IMR-90 (cell line): ENCODE measurements at regions not wholly inside any gene's neighbourhood (a gene's known extent, or its start where the extent isn't known, plus 50 kb on each side); places are given as distances from the start of the nearest gene placed in this dataset.
A peak's percentile ranks its signal among the peaks of the same experiment; 100 is the strongest.

Experiments used
- ATAC-seq: fragments of 200-7000 bp; cut with Tn5 transposase; 2 replicates; pipeline ENCODE4 v1.9.1; 2020; ENCODE audit warnings: low read depth, mild to moderate bottlenecking, moderate library complexity
- BruUV-seq: library from RNA; stranded (reverse); fragments of 400-500 nt; replicated peaks from 2 replicates; lab custom pipeline; 2021; lab: Mats Ljungman, UMichigan
- CTCF ChIA-PET: fragments of 300-600 bp; formaldehyde crosslinking; extraction: SDS; loops from one replicate; lab custom pipeline; 2021; ENCODE audit warnings: antibody characterized with exemption; lab: Yijun Ruan, JAX
- POLR2A ChIA-PET: fragments of 300-600 bp; sonication (Branson Sonifier 250); formaldehyde crosslinking; loops from one replicate; lab custom pipeline; 2022; ENCODE audit warnings: antibody characterized with exemption; ENCODE audit not compliant: unreplicated experiment; lab: Charles Lee
- DNase-seq: peaks from one replicate; pipeline ENCODE4 v3.0.0; 2013
- H2AFZ ChIP-seq: replicated peaks from 2 replicates; pipeline ENCODE3; 2013; ENCODE audit warnings: low read length, mild to moderate bottlenecking; ENCODE audit not compliant: poor library complexity
- H2AK5ac ChIP-seq: 2 replicates; pipeline ENCODE4 v1.6.1; 2013; ENCODE audit warnings: low read depth, low read length, inconsistent platforms
- H2AK9ac ChIP-seq: replicated peaks from 2 replicates; pipeline ENCODE3; 2013; ENCODE audit warnings: mild to moderate bottlenecking, low read depth, low read length, moderate library complexity; ENCODE audit not compliant: poor library complexity
- H2BK120ac ChIP-seq: 2 replicates; pipeline ENCODE4 v1.6.1; 2013; ENCODE audit warnings: low read depth, low read length, inconsistent platforms
- H2BK15ac ChIP-seq: 3 replicates; pipeline ENCODE4 v1.6.1; 2013; ENCODE audit warnings: low read depth, low read length, inconsistent platforms
- H2BK20ac ChIP-seq: 2 replicates; pipeline ENCODE4 v1.6.1; 2013; ENCODE audit warnings: low read depth, mild to moderate bottlenecking, inconsistent platforms, low read length, moderate library complexity
- H2BK5ac ChIP-seq: 2 replicates; pipeline ENCODE4 v1.6.1; 2013; ENCODE audit warnings: mild to moderate bottlenecking, low read depth, low read length, inconsistent platforms; ENCODE audit not compliant: poor library complexity, severe bottlenecking
- H3K14ac ChIP-seq: replicated peaks from 2 replicates; pipeline ENCODE4 v1.6.1; 2013; ENCODE audit warnings: low read depth, low read length, inconsistent platforms
- H3K18ac ChIP-seq: 2 replicates; pipeline ENCODE4 v1.6.1; 2013; ENCODE audit warnings: low read depth, low read length, control low read depth
- H3K23ac ChIP-seq: 2 replicates; pipeline ENCODE4 v1.6.1; 2013; ENCODE audit warnings: low read depth, low read length, inconsistent platforms
- H3K27ac ChIP-seq: 2 replicates; pipeline ENCODE4 v1.5.1; 2013; ENCODE audit warnings: mild to moderate bottlenecking, control low read depth, low read length; ENCODE audit not compliant: insufficient read depth
- H3K27me3 ChIP-seq: 2 replicates; pipeline ENCODE4 v1.6.1; 2013; ENCODE audit warnings: low read length; ENCODE audit not compliant: control insufficient read depth, insufficient read depth
- H3K36me3 ChIP-seq: 2 replicates; pipeline ENCODE4 v1.6.1; 2013; ENCODE audit warnings: low read length, mixed read lengths; ENCODE audit not compliant: control insufficient read depth, insufficient read depth
- H3K4ac ChIP-seq: 2 replicates; pipeline ENCODE4 v1.6.1; 2013; ENCODE audit warnings: low read depth, low read length, inconsistent platforms
- H3K4me1 ChIP-seq: 2 replicates; pipeline ENCODE4 v1.6.1; 2013; ENCODE audit warnings: low read length, mixed read lengths; ENCODE audit not compliant: control insufficient read depth, insufficient read depth
- H3K4me2 ChIP-seq: 2 replicates; pipeline ENCODE4 v1.6.1; 2013; ENCODE audit warnings: low read depth, mild to moderate bottlenecking, control low read depth, low read length, moderate library complexity
- H3K4me3 ChIP-seq: 2 replicates; pipeline ENCODE4 v1.5.1; 2013; ENCODE audit warnings: low read depth, mild to moderate bottlenecking, control low read depth, low read length, moderate library complexity; ENCODE audit not compliant: insufficient read depth
- H3K56ac ChIP-seq: 2 replicates; pipeline ENCODE4 v1.6.1; 2013; ENCODE audit warnings: low read length, inconsistent platforms; ENCODE audit not compliant: insufficient read depth; ENCODE audit errors: extremely low read depth
- H3K79me1 ChIP-seq, 2 experiments: 2 replicates each; pipeline ENCODE4 v1.6.1; 2013; ENCODE audit warnings: low read length in 2 of 2, inconsistent platforms in 1 of 2, low read depth in 1 of 2
- H3K9ac ChIP-seq: 2 replicates; pipeline ENCODE4 v1.6.1; 2013; ENCODE audit warnings: low read depth, low read length, control low read depth
- H3K9me1 ChIP-seq: 2 replicates; pipeline ENCODE4 v1.6.1; 2013; ENCODE audit warnings: low read length, inconsistent platforms; ENCODE audit not compliant: insufficient read depth
- H3K9me3 ChIP-seq: 2 replicates; pipeline ENCODE4 v1.6.1; 2013; ENCODE audit warnings: low read length; ENCODE audit not compliant: control insufficient read depth, insufficient read depth
- H4K20me1 ChIP-seq: 2 replicates; pipeline ENCODE4 v1.6.1; 2013; ENCODE audit warnings: low read length, inconsistent platforms; ENCODE audit not compliant: insufficient read depth
- H4K5ac ChIP-seq: 2 replicates; pipeline ENCODE4 v1.6.1; 2013; ENCODE audit warnings: mild to moderate bottlenecking, low read depth, low read length, control low read depth
- H4K8ac ChIP-seq, 2 experiments: 2 replicates each; pipeline ENCODE4 v1.6.1; 2013; ENCODE audit warnings: low read depth in 2 of 2, low read length in 2 of 2, control low read depth in 1 of 2, inconsistent platforms in 1 of 2
- H4K91ac ChIP-seq: 2 replicates; pipeline ENCODE4 v1.6.1; 2013; ENCODE audit warnings: low read depth, low read length, inconsistent platforms; ENCODE audit not compliant: insufficient read depth
- BHLHE40 ChIP-seq: fragments of 150-350 bp; IDR thresholded peaks from 2 replicates; pipeline ENCODE4 v1.6.1; 2016; ENCODE audit warnings: mild to moderate bottlenecking, low read depth, low read length
- CEBPB ChIP-seq: IDR thresholded peaks from 2 replicates; pipeline ENCODE4 v1.6.1; 2012; ENCODE audit warnings: low read depth, low read length, improper control_type of control experiment
- CHD1 ChIP-seq: IDR thresholded peaks from 2 replicates; pipeline ENCODE4 v1.6.1; 2012; ENCODE audit warnings: low read depth, low read length, improper control_type of control experiment
- FOS ChIP-seq: fragments of 150-350 bp; IDR thresholded peaks from 2 replicates; pipeline ENCODE4 v1.6.1; 2016; ENCODE audit warnings: low read depth, low read length
- MAFK ChIP-seq: IDR thresholded peaks from 2 replicates; pipeline ENCODE4 v1.6.1; 2012; ENCODE audit warnings: low read depth, low read length, improper control_type of control experiment
- MAZ ChIP-seq: IDR thresholded peaks from 2 replicates; pipeline ENCODE4 v1.6.1; 2012; ENCODE audit warnings: low read depth, mild to moderate bottlenecking, low read length, improper control_type of control experiment, moderate library complexity, borderline replicate concordance
- MXI1 ChIP-seq: IDR thresholded peaks from 2 replicates; pipeline ENCODE4 v1.6.1; 2012; ENCODE audit warnings: low read depth, mild to moderate bottlenecking, low read length, moderate library complexity, borderline replicate concordance
- NFE2L2 ChIP-seq: fragments of 150-350 bp; IDR thresholded peaks from 2 replicates; pipeline ENCODE4 v1.6.1; 2016; ENCODE audit warnings: low read depth, mild to moderate bottlenecking, low read length
- POLR2A ChIP-seq: IDR thresholded peaks from 2 replicates; pipeline ENCODE4 v1.6.1; 2012; ENCODE audit warnings: mild to moderate bottlenecking, low read depth, low read length
- RAD21 ChIP-seq: IDR thresholded peaks from 2 replicates; pipeline ENCODE4 v1.6.1; 2012; ENCODE audit warnings: low read length, improper control_type of control experiment
- RCOR1 ChIP-seq: IDR thresholded peaks from 2 replicates; pipeline ENCODE4 v1.6.1; 2012; ENCODE audit warnings: mild to moderate bottlenecking, low read length, improper control_type of control experiment; ENCODE audit not compliant: insufficient replicate concordance
- RFX5 ChIP-seq: IDR thresholded peaks from 2 replicates; pipeline ENCODE4 v1.8.0; 2012; ENCODE audit warnings: low read depth, mild to moderate bottlenecking, low read length, moderate library complexity
- USF2 ChIP-seq: fragments of 150-350 bp; IDR thresholded peaks from 2 replicates; pipeline ENCODE4 v1.6.1; 2017; ENCODE audit warnings: mild to moderate bottlenecking, antibody characterized with exemption, low read length, low read depth
- WGBS, 2 experiments: methylation state at CpG; one replicate each; pipeline versions ENCODE4 v1.1.5 to v1.1.7; 2013; ENCODE audit warnings: missing lambda C conversion rate in 2 of 2; ENCODE audit not compliant: insufficient read length in 1 of 2; ENCODE audit errors: extremely low coverage in 2 of 2; 5-methylcytosine and 5-hydroxymethylcytosine counted together
- dilution Hi-C: fragments of 300-500 bp; cut with HindIII; formaldehyde crosslinking; loops from one replicate; pipeline ENCODE4 v1.14.3; 2018; ENCODE audit warnings: low sequenced_read_pairs; ENCODE audit not compliant: unreplicated experiment
- in situ Hi-C: fragments of 300-500 bp; cut with MboI; formaldehyde crosslinking; loops from 3 replicates; pipeline ENCODE4 v1.14.3; 2019; ENCODE audit warnings: low sequenced_read_pairs, inconsistent platforms, mixed read lengths
- intact Hi-C: fragments of 100-400 bp; cut with micrococcal nuclease; formaldehyde crosslinking; loops from 2 replicates; pipeline ENCODE4 v1.10.0; 2022

GRCh38 chr2:236724200-236724599, 154.6 kb downstream of the ACKR3 start:
- Histone ChIP-seq H4K5ac (no peak overlapping the region), H4K20me1 (no peaks in the 10 kb centered on the region), H3K4me1 (no peaks in the 10 kb centered on the region), H3K14ac (no peak overlapping the region), H3K4ac (no peak overlapping the region), H2BK15ac (no peak overlapping the region), H3K56ac (no peak overlapping the region), H3K18ac (no peak overlapping the region), H2AK9ac (peak overlapping the region; percentile 16), H2BK20ac (no peak overlapping the region), H3K9me3 (peaks cover 3% of the 10 kb centered on the region; the same call in 1 of the 2 replicates), H3K27me3 (peaks cover 2% of the 10 kb centered on the region; the same call in 1 of the 2 replicates), H3K4me3 (no peak overlapping the region), H3K27ac (no peak overlapping the region), H3K9ac (no peak overlapping the region), H3K23ac (no peak overlapping the region), H2BK5ac (no peak overlapping the region), H3K4me2 (no peak overlapping the region), H2AFZ (no peak overlapping the region), H3K79me1 (no peaks in the 10 kb centered on the region), H3K9me1 (no peaks in the 10 kb centered on the region), H2BK120ac (no peak overlapping the region), H4K8ac (no peak overlapping the region), H3K36me3 (no peaks in the 10 kb centered on the region), H2AK5ac (no peak overlapping the region), H4K91ac (no peak overlapping the region)
- ATAC-seq (no peak), DNase-seq (no peak)
- ChIA-PET POLR2A (no interaction called here), CTCF (no interaction called here)
- in situ Hi-C loops: no loop called here
- BruUV-seq: no TSS peak
- dilution Hi-C loops: no loop called here
- intact Hi-C loops: no loop called here
- WGBS, 2 experiments: 40% methylated on average over 1 of the region's 6 CpGs; no CpG with 5 or more reads in 1 of the 2 experiments
- TF ChIP-seq MAZ (no peak), RFX5 (no peak), FOS (no peak), CEBPB (no peak), RAD21 (no peak), MAFK (no peak), CHD1 (no peak), USF2 (no peak), POLR2A (no peak), RCOR1 (no peak), BHLHE40 (no peak), NFE2L2 (no peak), MXI1 (no peak)
